ENCODE measurements at regions not wholly inside any gene's neighbourhood (a gene's known extent, or its start where the extent isn't known, plus 50 kb on each side); places are given as distances from the start of the nearest gene placed in this dataset.

DNA sequence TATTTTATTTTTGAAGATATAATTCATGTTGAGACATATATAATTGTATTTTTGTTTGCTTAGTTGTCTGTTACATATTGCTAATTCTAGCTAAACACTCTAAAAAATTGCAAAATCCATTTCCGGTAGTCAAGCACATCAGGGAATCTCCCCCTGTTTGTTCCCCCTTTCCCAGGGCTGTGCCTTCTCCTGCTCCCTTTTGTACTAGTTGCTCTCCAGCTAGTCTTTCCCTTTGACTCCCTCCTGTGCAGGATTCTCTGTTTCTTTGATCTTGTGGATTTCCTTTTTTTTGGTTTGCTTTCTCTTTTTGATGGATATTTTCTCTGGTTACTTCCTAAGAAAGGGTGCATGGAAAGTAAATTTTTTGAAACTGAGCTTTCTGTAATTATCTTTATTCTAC, 188.1 kb upstream of the PLET1 start:
- CTCF ChIA-PET: interaction anchor here (1.3 kb wide), 1 partner anchor 8 kb away, joined by 3 read pairs; no protein-coding TSS in a partner anchor
- RAD21 ChIA-PET (ENCODE audit: low non-redundant PET in 1 of 2, low total read pairs in 2 of 2, uncharacterized antibody in 2 of 2, unreplicated experiment in 2 of 2): no interaction called here
- H3K27ac ChIP-seq (ENCODE audit: low read depth, low read length): no peak overlapping the region
- H3K36me3 ChIP-seq (ENCODE audit: control insufficient read depth in 1 of 2, insufficient read depth in 2 of 2, low read length in 2 of 2): no peaks in the 10 kb centered on the region
- TF ChIP-seq ELF1 (IDR thresholded peaks at IDR 0.05; ENCODE audit: borderline replicate concordance, low read depth): no peak
- H3K9me2 ChIP-seq (ENCODE audit: insufficient read depth): no peaks in the 10 kb centered on the region
- intact Hi-C loops (cut with micrococcal nuclease): no loop called here
- H3K9me3 ChIP-seq (ENCODE audit: control insufficient read depth in 1 of 2, insufficient read depth in 1 of 2, low read depth in 1 of 2, low read length in 2 of 2): peaks cover 0 to 3% of the 10 kb centered on the region in 2 experiments; a peak in 1 of 4 replicates
- no peak overlapping the region for H3K4me2 ChIP-seq (ENCODE audit: low read length)
- no peak overlapping the region for H3K4me3 ChIP-seq (replicated peaks in 1 of 2; ENCODE audit: low read depth in 1 of 2, low read length in 2 of 2)
- POLR2A ChIA-PET: no interaction called here
- H3K27me3 ChIP-seq (ENCODE audit: insufficient read depth, low read length): no peaks in the 10 kb centered on the region
- H3K79me2 ChIP-seq (ENCODE audit: insufficient read depth, low read length): no peaks in the 10 kb centered on the region
- no peak overlapping the region for H3K9ac ChIP-seq (ENCODE audit: low read length)
- no TSS peak for BruUV-seq (replicated peaks)
- DNase-seq (ENCODE audit: low read depth, low spot score) (no peak), ATAC-seq (no peak)
- no peaks in the 10 kb centered on the region for H4K20me1 ChIP-seq (ENCODE audit: insufficient read depth)
- H2AFZ ChIP-seq (ENCODE audit: low read depth, low read length, poor library complexity, severe bottlenecking): no peak overlapping the region
- H3K4me1 ChIP-seq (ENCODE audit: control insufficient read depth in 1 of 2, insufficient read depth in 2 of 2, low read length in 2 of 2): no peaks in the 10 kb centered on the region

DNA sequence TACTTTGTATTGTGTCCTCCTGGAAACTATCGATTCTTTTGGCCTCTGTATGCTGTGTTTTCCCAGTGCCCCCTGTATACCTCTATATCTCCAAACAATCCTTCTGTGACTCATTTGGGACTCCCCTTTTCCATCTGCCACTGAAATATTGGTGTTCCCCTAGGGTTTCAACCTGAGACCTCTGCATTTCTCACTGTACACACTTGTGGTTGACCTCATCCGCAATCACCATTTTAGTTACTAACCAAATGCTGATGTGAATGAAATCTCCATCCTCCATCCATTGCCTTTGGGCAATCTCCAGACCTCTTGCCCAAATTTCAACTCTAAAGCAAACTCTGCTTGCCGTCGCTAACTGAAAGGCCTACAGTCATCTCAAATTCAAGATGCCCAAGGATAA, 190.6 kb upstream of the PLET1 start:
- DNase-seq (ENCODE audit: low read depth, low spot score) (no peak), ATAC-seq (no peak)
- POLR2A ChIA-PET: no interaction called here
- no peak overlapping the region for H3K4me2 ChIP-seq (ENCODE audit: low read length)
- RAD21 ChIA-PET (ENCODE audit: low non-redundant PET in 1 of 2, low total read pairs in 2 of 2, uncharacterized antibody in 2 of 2, unreplicated experiment in 2 of 2): no interaction called here
- CTCF ChIA-PET: no interaction called here
- H3K9ac ChIP-seq (ENCODE audit: low read length): no peak overlapping the region
- H3K36me3 ChIP-seq (ENCODE audit: control insufficient read depth in 1 of 2, insufficient read depth in 2 of 2, low read length in 2 of 2): no peaks in the 10 kb centered on the region
- H2AFZ ChIP-seq (ENCODE audit: low read depth, low read length, poor library complexity, severe bottlenecking): no peak overlapping the region
- no peak overlapping the region for H3K4me3 ChIP-seq (replicated peaks in 1 of 2; ENCODE audit: low read depth in 1 of 2, low read length in 2 of 2)
- intact Hi-C loops (cut with micrococcal nuclease): loop anchor here (5.0 kb wide), 1 partner anchor 234 kb away; no protein-coding TSS in a partner anchor
- no peaks in the 10 kb centered on the region for H4K20me1 ChIP-seq (ENCODE audit: insufficient read depth)
- TF ChIP-seq ZFX (IDR thresholded peaks at IDR 0.05) (no peak), FOSL1 (IDR thresholded peaks at IDR 0.05; ENCODE audit: low read depth) (no peak), YY1 (IDR thresholded peaks at IDR 0.05; ENCODE audit: extremely low read depth, insufficient replicate concordance, low read depth, low read length) (no peak), TCF7L2 (IDR thresholded peaks at IDR 0.05; ENCODE audit: borderline replicate concordance, extremely low read depth, insufficient read depth, insufficient read length) (no peak), JUND (IDR thresholded peaks at IDR 0.05) (no peak), CEBPB (IDR thresholded peaks at IDR 0.05; ENCODE audit: low read depth) (no peak), POLR2A (IDR thresholded peaks at IDR 0.05; ENCODE audit: borderline replicate concordance, extremely low read depth, insufficient read depth, insufficient read length) (no peak), RAD21 (IDR thresholded peaks at IDR 0.05; ENCODE audit: low read depth) (no peak)
- TF ChIP-seq, protein P1, sequence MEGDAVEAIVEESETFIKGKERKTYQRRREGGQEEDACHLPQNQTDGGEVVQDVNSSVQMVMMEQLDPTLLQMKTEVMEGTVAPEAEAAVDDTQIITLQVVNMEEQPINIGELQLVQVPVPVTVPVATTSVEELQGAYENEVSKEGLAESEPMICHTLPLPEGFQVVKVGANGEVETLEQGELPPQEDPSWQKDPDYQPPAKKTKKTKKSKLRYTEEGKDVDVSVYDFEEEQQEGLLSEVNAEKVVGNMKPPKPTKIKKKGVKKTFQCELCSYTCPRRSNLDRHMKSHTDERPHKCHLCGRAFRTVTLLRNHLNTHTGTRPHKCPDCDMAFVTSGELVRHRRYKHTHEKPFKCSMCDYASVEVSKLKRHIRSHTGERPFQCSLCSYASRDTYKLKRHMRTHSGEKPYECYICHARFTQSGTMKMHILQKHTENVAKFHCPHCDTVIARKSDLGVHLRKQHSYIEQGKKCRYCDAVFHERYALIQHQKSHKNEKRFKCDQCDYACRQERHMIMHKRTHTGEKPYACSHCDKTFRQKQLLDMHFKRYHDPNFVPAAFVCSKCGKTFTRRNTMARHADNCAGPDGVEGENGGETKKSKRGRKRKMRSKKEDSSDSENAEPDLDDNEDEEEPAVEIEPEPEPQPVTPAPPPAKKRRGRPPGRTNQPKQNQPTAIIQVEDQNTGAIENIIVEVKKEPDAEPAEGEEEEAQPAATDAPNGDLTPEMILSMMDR (IDR thresholded peaks at IDR 0.05 in 2 of 3, conservative IDR thresholded peaks at IDR 0.05 in 1 of 3; ENCODE audit: borderline replicate concordance in 1 of 3, insufficient read depth in 1 of 3, low read depth in 2 of 3, low read length in 2 of 3): no peak
- TF ChIP-seq, protein P2, sequence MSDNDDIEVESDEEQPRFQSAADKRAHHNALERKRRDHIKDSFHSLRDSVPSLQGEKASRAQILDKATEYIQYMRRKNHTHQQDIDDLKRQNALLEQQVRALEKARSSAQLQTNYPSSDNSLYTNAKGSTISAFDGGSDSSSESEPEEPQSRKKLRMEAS (IDR thresholded peaks at IDR 0.05): no peak
- TF ChIP-seq, protein P3, sequence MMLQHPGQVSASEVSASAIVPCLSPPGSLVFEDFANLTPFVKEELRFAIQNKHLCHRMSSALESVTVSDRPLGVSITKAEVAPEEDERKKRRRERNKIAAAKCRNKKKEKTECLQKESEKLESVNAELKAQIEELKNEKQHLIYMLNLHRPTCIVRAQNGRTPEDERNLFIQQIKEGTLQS (IDR thresholded peaks at IDR 0.05): no peak
- TF ChIP-seq, protein P4, sequence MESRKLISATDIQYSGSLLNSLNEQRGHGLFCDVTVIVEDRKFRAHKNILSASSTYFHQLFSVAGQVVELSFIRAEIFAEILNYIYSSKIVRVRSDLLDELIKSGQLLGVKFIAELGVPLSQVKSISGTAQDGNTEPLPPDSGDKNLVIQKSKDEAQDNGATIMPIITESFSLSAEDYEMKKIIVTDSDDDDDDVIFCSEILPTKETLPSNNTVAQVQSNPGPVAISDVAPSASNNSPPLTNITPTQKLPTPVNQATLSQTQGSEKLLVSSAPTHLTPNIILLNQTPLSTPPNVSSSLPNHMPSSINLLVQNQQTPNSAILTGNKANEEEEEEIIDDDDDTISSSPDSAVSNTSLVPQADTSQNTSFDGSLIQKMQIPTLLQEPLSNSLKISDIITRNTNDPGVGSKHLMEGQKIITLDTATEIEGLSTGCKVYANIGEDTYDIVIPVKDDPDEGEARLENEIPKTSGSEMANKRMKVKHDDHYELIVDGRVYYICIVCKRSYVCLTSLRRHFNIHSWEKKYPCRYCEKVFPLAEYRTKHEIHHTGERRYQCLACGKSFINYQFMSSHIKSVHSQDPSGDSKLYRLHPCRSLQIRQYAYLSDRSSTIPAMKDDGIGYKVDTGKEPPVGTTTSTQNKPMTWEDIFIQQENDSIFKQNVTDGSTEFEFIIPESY (IDR thresholded peaks at IDR 0.05; ENCODE audit: extremely low read depth, insufficient replicate concordance, low read length): no peak
- no peaks in the 10 kb centered on the region for H3K27me3 ChIP-seq (ENCODE audit: insufficient read depth, low read length)
- H3K27ac ChIP-seq (ENCODE audit: low read depth, low read length): no peak overlapping the region
- no peaks in the 10 kb centered on the region for H3K9me3 ChIP-seq (ENCODE audit: control insufficient read depth in 1 of 2, insufficient read depth in 1 of 2, low read depth in 1 of 2, low read length in 2 of 2)
- H3K9me2 ChIP-seq (ENCODE audit: insufficient read depth): no peaks in the 10 kb centered on the region
- no TSS peak for BruUV-seq (replicated peaks)
- no peaks in the 10 kb centered on the region for H3K4me1 ChIP-seq (ENCODE audit: control insufficient read depth in 1 of 2, insufficient read depth in 2 of 2, low read length in 2 of 2)
- no peaks in the 10 kb centered on the region for H3K79me2 ChIP-seq (ENCODE audit: insufficient read depth, low read length)

Measured in HCT116 (cell line).